HEK293 (cell line): ENCODE measurements at regions not wholly inside any gene's neighbourhood (a gene's known extent, or its start where the extent isn't known, plus 50 kb on each side); places are given as distances from the start of the nearest gene placed in this dataset.

Source experiments
- CTCF ChIA-PET: fragments of 350-600 bp; formaldehyde crosslinking; extraction: SDS; loops from one replicate; lab custom pipeline; 2021; ENCODE audit warnings: antibody characterized with exemption; lab: Yijun Ruan, JAX
- POLR2A ChIA-PET: fragments of 300-600 bp; formaldehyde crosslinking; extraction: SDS; loops from one replicate; lab custom pipeline; 2020; ENCODE audit warnings: antibody characterized with exemption, inconsistent platforms; lab: Yijun Ruan, JAX
- H3K27ac ChIP-seq: fragments of 200-500 bp; sonication (Bioruptor generic); 2 replicates; pipeline ENCODE4 v1.5.1; 2014; ENCODE audit warnings: low read depth, low read length, control low read depth, inconsistent platforms; ENCODE audit errors: extremely low read depth
- H3K36me3 ChIP-seq, 2 experiments: fragments of 200-500 bp in 1 of 2; sonication (Bioruptor generic) in 1 of 2; 1 replicate in 1 of 2; 2 replicates in 1 of 2; pipeline ENCODE4 v1.5.1; 2014 to 2017; ENCODE audit warnings: inconsistent platforms in 2 of 2, low read length in 2 of 2; ENCODE audit not compliant: control insufficient read depth in 2 of 2, insufficient read depth in 1 of 2
- H3K4me1 ChIP-seq: fragments of 200-500 bp; sonication (Bioruptor generic); 2 replicates; pipeline ENCODE4 v1.5.1; 2014; ENCODE audit warnings: mild to moderate bottlenecking, low read length, inconsistent platforms; ENCODE audit not compliant: control insufficient read depth, insufficient read depth
- H3K4me3 ChIP-seq: 2 replicates; pipeline ENCODE4 v1.5.1; 2011; ENCODE audit warnings: low read depth, mild to moderate bottlenecking, control low read depth, low read length, moderate library complexity
- H3K9me3 ChIP-seq: fragments of 200-500 bp; sonication (Bioruptor generic); 2 replicates; pipeline ENCODE4 v1.5.1; 2014; ENCODE audit warnings: low read depth, low read length, inconsistent platforms; ENCODE audit not compliant: control insufficient read depth, insufficient read depth
- IKZF3 ChIP-seq: fragments of 450-650 bp; IDR thresholded peaks from 2 replicates; pipeline ENCODE4 v1.5.0; 2018; ENCODE audit warnings: missing biosample characterization, mild to moderate bottlenecking, missing genetic modification characterization, moderate library complexity
- KLF7 ChIP-seq: fragments of 450-650 bp; formaldehyde crosslinking; IDR thresholded peaks from 2 replicates; pipeline ENCODE4 v1.5.1; 2016; ENCODE audit warnings: missing biosample characterization, missing genetic modification characterization, borderline replicate concordance
- RBAK ChIP-seq: fragments of 450-650 bp; formaldehyde crosslinking; IDR thresholded peaks from 2 replicates; pipeline ENCODE4 v1.5.1; 2016; ENCODE audit warnings: missing biosample characterization, missing genetic modification characterization
- REST ChIP-seq: fragments of 450-650 bp; formaldehyde crosslinking; IDR thresholded peaks from 2 replicates; pipeline ENCODE4 v1.5.1; 2016; ENCODE audit warnings: missing biosample characterization, missing genetic modification characterization
- SCRT1 ChIP-seq: fragments of 450-650 bp; formaldehyde crosslinking; IDR thresholded peaks from 2 replicates; pipeline ENCODE4 v1.5.1; 2016; ENCODE audit warnings: missing biosample characterization, missing genetic modification characterization, borderline replicate concordance
- YY1 ChIP-seq: fragments of 450-650 bp; formaldehyde crosslinking; IDR thresholded peaks from 2 replicates; pipeline ENCODE4 v1.5.1; 2018; ENCODE audit warnings: missing biosample characterization, missing genetic modification characterization
- YY2 ChIP-seq: fragments of 450-650 bp; formaldehyde crosslinking; IDR thresholded peaks from 2 replicates; pipeline ENCODE4 v1.5.1; 2016; ENCODE audit warnings: missing biosample characterization, missing genetic modification characterization
- ZBTB8A ChIP-seq: fragments of 450-650 bp; formaldehyde crosslinking; IDR thresholded peaks from 2 replicates; pipeline ENCODE4 v1.5.1; 2016; ENCODE audit warnings: missing biosample characterization, missing genetic modification characterization
- ZNF121 ChIP-seq: fragments of 450-650 bp; formaldehyde crosslinking; IDR thresholded peaks from 2 replicates; pipeline ENCODE4 v1.5.1; 2016; ENCODE audit warnings: missing biosample characterization, missing genetic modification characterization
- ZNF140 ChIP-seq: fragments of 450-650 bp; formaldehyde crosslinking; IDR thresholded peaks from 2 replicates; pipeline ENCODE4 v1.5.1; 2016; ENCODE audit warnings: missing biosample characterization, missing genetic modification characterization
- ZNF155 ChIP-seq: fragments of 450-650 bp; formaldehyde crosslinking; IDR thresholded peaks from 2 replicates; pipeline ENCODE4 v1.5.1; 2016; ENCODE audit warnings: missing biosample characterization, missing genetic modification characterization
- ZNF223 ChIP-seq: fragments of 450-650 bp; formaldehyde crosslinking; IDR thresholded peaks from 2 replicates; pipeline ENCODE4 v1.5.1; 2016; ENCODE audit warnings: missing biosample characterization, missing genetic modification characterization
- ZNF24 ChIP-seq: fragments of 450-650 bp; formaldehyde crosslinking; IDR thresholded peaks from 2 replicates; pipeline ENCODE4 v1.5.1; 2016; ENCODE audit warnings: missing biosample characterization, missing genetic modification characterization
- ZNF248 ChIP-seq: fragments of 450-650 bp; formaldehyde crosslinking; IDR thresholded peaks from 2 replicates; pipeline ENCODE4 v1.5.1; 2017; ENCODE audit warnings: missing biosample characterization, missing genetic modification characterization
- ZNF324 ChIP-seq: fragments of 450-650 bp; formaldehyde crosslinking; IDR thresholded peaks from 2 replicates; pipeline ENCODE4 v1.5.1; 2016; ENCODE audit warnings: missing biosample characterization, missing genetic modification characterization
- ZNF391 ChIP-seq: fragments of 450-650 bp; formaldehyde crosslinking; IDR thresholded peaks from 2 replicates; pipeline ENCODE4 v1.5.1; 2016; ENCODE audit warnings: low read depth, missing biosample characterization, missing genetic modification characterization, borderline replicate concordance
- ZNF404 ChIP-seq: fragments of 450-650 bp; formaldehyde crosslinking; IDR thresholded peaks from 2 replicates; pipeline ENCODE4 v1.5.1; 2017; ENCODE audit warnings: missing biosample characterization, missing genetic modification characterization
- ZNF549 ChIP-seq: fragments of 450-650 bp; IDR thresholded peaks from 2 replicates; pipeline ENCODE4 v1.5.1; 2018; ENCODE audit warnings: missing biosample characterization, missing genetic modification characterization, mild to moderate bottlenecking, inconsistent platforms, moderate library complexity
- ZNF610 ChIP-seq: fragments of 450-650 bp; formaldehyde crosslinking; IDR thresholded peaks from 2 replicates; pipeline ENCODE4 v1.5.1; 2016; ENCODE audit warnings: missing biosample characterization, missing genetic modification characterization, borderline replicate concordance
- ZNF645 ChIP-seq: fragments of 450-650 bp; formaldehyde crosslinking; IDR thresholded peaks from 2 replicates; pipeline ENCODE4; 2016; ENCODE audit warnings: missing biosample characterization, missing genetic modification characterization
- ZNF701 ChIP-seq: fragments of 450-650 bp; formaldehyde crosslinking; IDR thresholded peaks from 2 replicates; pipeline ENCODE4 v1.5.1; 2016; ENCODE audit warnings: missing biosample characterization, missing genetic modification characterization
- ZNF768 ChIP-seq: fragments of 450-650 bp; formaldehyde crosslinking; IDR thresholded peaks from 2 replicates; pipeline ENCODE4 v1.5.1; 2018; ENCODE audit warnings: missing biosample characterization, mild to moderate bottlenecking, missing genetic modification characterization
- ZNF777 ChIP-seq: fragments of 450-650 bp; formaldehyde crosslinking; IDR thresholded peaks from 2 replicates; pipeline ENCODE4 v1.5.1; 2017; ENCODE audit warnings: missing biosample characterization, missing genetic modification characterization, borderline replicate concordance
- ZSCAN16 ChIP-seq: fragments of 450-650 bp; formaldehyde crosslinking; IDR thresholded peaks from 2 replicates; pipeline ENCODE4 v1.5.1; 2016; ENCODE audit warnings: missing biosample characterization, missing genetic modification characterization
- TF ChIP-seq, protein P1 (sequence below): fragments of 450-650 bp; formaldehyde crosslinking; IDR thresholded peaks from 2 replicates; pipeline ENCODE4 v1.5.1; 2016; ENCODE audit warnings: missing biosample characterization, missing genetic modification characterization

GRCh38 chr6:40906759-40907158, 132.3 kb downstream of the UNC5CL start:
- H3K36me3 ChIP-seq, result no peaks in the 10 kb centered on the region
- H3K4me1 ChIP-seq, result peaks cover 5% of the 10 kb centered on the region; the same call in 1 of the 2 replicates
- H3K4me3 ChIP-seq, result no peak overlapping the region
- POLR2A ChIA-PET, result no interaction called here
- H3K27ac ChIP-seq, result no peak overlapping the region
- H3K9me3 ChIP-seq, result no peaks in the 10 kb centered on the region
- no peak for TF ChIP-seq ZBTB8A (tag by site-specific recombination)
- no peak for TF ChIP-seq YY1 (tag by site-specific recombination)
- no peak for TF ChIP-seq KLF7 (tag by site-specific recombination)
- TF ChIP-seq IKZF3 (tag by site-specific recombination), result no peak
- TF ChIP-seq ZNF391 (tag by site-specific recombination), result no peak
- TF ChIP-seq ZNF777 (tag by site-specific recombination), result no peak
- no peak for TF ChIP-seq SCRT1 (tag by site-specific recombination)
- TF ChIP-seq ZNF324 (tag by site-specific recombination), result no peak
- TF ChIP-seq RBAK (tag by site-specific recombination), result no peak
- no peak for TF ChIP-seq YY2 (tag by site-specific recombination)
- TF ChIP-seq ZNF121, result no peak
- no peak for TF ChIP-seq ZNF155 (tag by site-specific recombination)
- TF ChIP-seq, all 188 proteins: peak for 0
- CTCF ChIA-PET, result interaction anchor here (1.1 to 2.3 kb wide), 3 partner anchors 13 to 132 kb away, joined by 3 to 7 read pairs (median 5); partner anchors contain the start of gene UNC5CL

- CTCF ChIA-PET, result interaction anchor here (0.7 to 2.3 kb wide), 4 partner anchors 9 to 124 kb away, joined by 3 to 7 read pairs (median 4); no protein-coding TSS in a partner anchor
- Histone ChIP-seq H3K9me3 (no peaks in the 10 kb centered on the region), H3K36me3 (no peaks in the 10 kb centered on the region), H3K27ac (no peak overlapping the region), H3K4me1 (peaks cover 5% of the 10 kb centered on the region; the same call in 1 of the 2 replicates), H3K4me3 (no peak overlapping the region)
- POLR2A ChIA-PET, result no interaction called here
- TF ChIP-seq ZNF223, result no peak
- no peak for TF ChIP-seq ZNF768 (tag by site-specific recombination)
- TF ChIP-seq ZNF549 (tag by site-specific recombination), result peak; percentile 92
- no peak for TF ChIP-seq ZNF248
These were observed 134.3 kb downstream of the UNC5CL start for GRCh38 chr6:40904583-40905194.

DNA sequence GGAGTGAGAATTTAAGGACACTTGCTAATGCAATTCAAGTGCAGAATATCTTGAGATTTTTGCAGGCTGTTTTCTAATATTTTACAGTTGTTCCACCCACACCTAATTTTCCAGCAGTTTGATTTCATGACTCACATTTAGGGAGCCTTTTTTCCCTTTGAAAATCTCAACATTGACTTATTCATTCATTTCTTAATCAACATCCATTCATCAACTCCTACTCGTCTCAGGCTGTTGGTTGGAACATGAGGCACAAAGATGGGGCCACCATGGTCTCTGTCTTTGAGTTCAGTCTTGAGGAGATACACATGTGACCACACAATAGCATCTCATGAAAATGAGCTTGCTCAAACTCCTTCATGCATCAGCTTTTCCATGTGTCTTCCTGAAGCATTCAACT, 135.6 kb downstream of the UNC5CL start:
- ChIA-PET POLR2A (no interaction called here), CTCF (interaction anchor here (0.7 to 0.9 kb wide), 3 partner anchors 8 to 137 kb away, joined by 3 read pairs; no protein-coding TSS in a partner anchor)
- Histone ChIP-seq H3K36me3 (no peaks in the 10 kb centered on the region), H3K4me3 (no peak overlapping the region), H3K4me1 (peaks cover 5% of the 10 kb centered on the region; the same call in 1 of the 2 replicates), H3K9me3 (no peaks in the 10 kb centered on the region), H3K27ac (no peak overlapping the region)
- TF ChIP-seq, protein P1, sequence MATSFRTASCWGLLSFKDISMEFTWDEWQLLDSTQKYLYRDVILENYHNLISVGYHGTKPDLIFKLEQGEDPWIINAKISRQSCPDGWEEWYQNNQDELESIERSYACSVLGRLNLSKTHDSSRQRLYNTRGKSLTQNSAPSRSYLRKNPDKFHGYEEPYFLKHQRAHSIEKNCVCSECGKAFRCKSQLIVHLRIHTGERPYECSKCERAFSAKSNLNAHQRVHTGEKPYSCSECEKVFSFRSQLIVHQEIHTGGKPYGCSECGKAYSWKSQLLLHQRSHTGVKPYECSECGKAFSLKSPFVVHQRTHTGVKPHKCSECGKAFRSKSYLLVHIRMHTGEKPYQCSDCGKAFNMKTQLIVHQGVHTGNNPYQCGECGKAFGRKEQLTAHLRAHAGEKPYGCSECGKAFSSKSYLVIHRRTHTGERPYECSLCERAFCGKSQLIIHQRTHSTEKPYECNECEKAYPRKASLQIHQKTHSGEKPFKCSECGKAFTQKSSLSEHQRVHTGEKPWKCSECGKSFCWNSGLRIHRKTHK, result no peak
- TF ChIP-seq ZNF24 (tag by site-specific recombination) (no peak), ZNF645 (tag by site-specific recombination) (no peak), ZNF610 (no peak), ZSCAN16 (tag by site-specific recombination) (no peak), ZNF404 (tag by site-specific recombination) (no peak), ZNF140 (tag by site-specific recombination) (no peak), ZNF701 (no peak), ZNF155 (tag by site-specific recombination) (no peak), REST (tag by site-specific recombination) (no peak)
